A549 (cell line): ENCODE measurements at regions not wholly inside any gene's neighbourhood (a gene's known extent, or its start where the extent isn't known, plus 50 kb on each side); places are given as distances from the start of the nearest gene placed in this dataset.

Source experiments
- CEBPB ChIP-seq, 2 experiments: fragments of >200 bp in 1 of 2; sonication (Bioruptor Twin) in 1 of 2; formaldehyde crosslinking in 1 of 2; IDR thresholded peaks; 2 replicates each; pipeline ENCODE4 v1.6.1; 2012 to 2016
- CTCF ChIP-seq: fragments of >200 bp; sonication (Bioruptor Twin); formaldehyde crosslinking; IDR thresholded peaks from 3 replicates; pipeline ENCODE4 v1.5.1; 2016
- JUN ChIP-seq, 2 experiments: fragments of >200 bp; sonication (Bioruptor Twin); formaldehyde crosslinking; IDR thresholded peaks; 2 replicates in 1 of 2; 3 replicates in 1 of 2; pipeline ENCODE4 v1.6.1; 2016 to 2017
- KDM1A ChIP-seq: fragments of 200-600 bp; sonication (generic); IDR thresholded peaks from 2 replicates; pipeline ENCODE4 v1.6.1; 2016; ENCODE audit warnings: low read depth, mild to moderate bottlenecking
- MAFK ChIP-seq: fragments of 450-650 bp; IDR thresholded peaks from 2 replicates; pipeline ENCODE4 v1.6.1; 2014; ENCODE audit not compliant: partially characterized antibody
- MYC ChIP-seq: IDR thresholded peaks from 2 replicates; pipeline ENCODE4 v1.6.1; 2012; ENCODE audit warnings: mild to moderate bottlenecking, inconsistent platforms, low read length, improper control_type of control experiment, borderline replicate concordance
- POLR2A ChIP-seq: IDR thresholded peaks from 2 replicates; pipeline ENCODE4 v1.6.1; 2012; ENCODE audit warnings: mild to moderate bottlenecking, low read length
- POLR2AphosphoS2 ChIP-seq: conservative IDR thresholded peaks from 2 replicates; pipeline ENCODE4 v1.6.1; 2012; ENCODE audit warnings: low read length, improper control_type of control experiment, inconsistent platforms
- RCOR1 ChIP-seq: fragments of 150-350 bp; IDR thresholded peaks from 2 replicates; pipeline ENCODE4 v1.6.1; 2014; ENCODE audit warnings: antibody characterized with exemption, low read length, low read depth
- RFX5 ChIP-seq: fragments of 450-650 bp; IDR thresholded peaks from 2 replicates; pipeline ENCODE4 v1.7.1; 2014; ENCODE audit warnings: antibody characterized with exemption, mild to moderate bottlenecking, moderate library complexity
- USF2 ChIP-seq: fragments of 450-650 bp; IDR thresholded peaks from 2 replicates; pipeline ENCODE4 v1.6.1; 2014; ENCODE audit warnings: antibody characterized with exemption

GRCh38 chr21:16711757-16712156 is 801.1 kb upstream of the CXADR start:
- TF ChIP-seq CEBPB (IDR thresholded peaks at IDR 0.05) (no peak), POLR2A (no peak), CTCF (no peak), JUN (IDR thresholded peaks at IDR 0.05) (no peak), KDM1A (no peak), RCOR1 (no peak), MYC (no peak), USF2 (no peak), RFX5 (no peak), POLR2AphosphoS2 (no peak), MAFK (no peak)
